ENCODE measurements at regions not wholly inside any gene's neighbourhood (a gene's known extent, or its start where the extent isn't known, plus 50 kb on each side); places are given as distances from the start of the nearest gene placed in this dataset.
A peak's percentile ranks its signal among the peaks of the same experiment; 100 is the strongest.
"Not testable (repeated sequence)": the region's sequence is repeated elsewhere in the genome, so short reads cannot be mapped to it uniquely, and the experiment has no call there.

- no peak overlapping the region for H3K27ac ChIP-seq
- no peaks in the 10 kb centered on the region for H3K4me1 ChIP-seq
- H3K27me3 ChIP-seq: no peaks in the 10 kb centered on the region
- DNase-seq (no peak), ATAC-seq (no peak)
- intact Hi-C loops (cut with DNase I): no loop called here
- H3K9me3 ChIP-seq: no peaks in the 10 kb centered on the region
- H3K4me3 ChIP-seq: no peak overlapping the region
- no peaks in the 10 kb centered on the region for H3K36me3 ChIP-seq
- TF ChIP-seq CTCF (IDR thresholded peaks at IDR 0.05): no peak
Measured at GRCh38 chr18:66874375-66874774, 270.5 kb upstream of the CDH19 start.

GRCh38 chr18:66873899-66874298, 270.0 kb upstream of the CDH19 start:
- Histone ChIP-seq H3K9me3 (no peaks in the 10 kb centered on the region), H3K27me3 (no peaks in the 10 kb centered on the region), H3K4me3 (no peak overlapping the region), H3K4me1 (no peaks in the 10 kb centered on the region), H3K36me3 (no peaks in the 10 kb centered on the region), H3K27ac (no peak overlapping the region)
- intact Hi-C loops (cut with DNase I): no loop called here
- 86 to 92% methylated on average over 4 of the region's 4 CpGs for WGBS, 2 donors
- ATAC-seq (no peak), DNase-seq (no peak)
- TF ChIP-seq CTCF (IDR thresholded peaks at IDR 0.05): no peak

GRCh38 chr18:66872277-66872676, 268.4 kb upstream of the CDH19 start:
- Histone ChIP-seq H3K36me3 (no peaks in the 10 kb centered on the region), H3K27me3 (no peaks in the 10 kb centered on the region), H3K27ac (no peak overlapping the region), H3K9me3 (no peaks in the 10 kb centered on the region), H3K4me3 (no peak overlapping the region), H3K4me1 (no peaks in the 10 kb centered on the region)
- ATAC-seq (no peak), DNase-seq (no peak)
- WGBS, 2 donors: 24 to 33% methylated on average over 1 of the region's 1 CpG
- intact Hi-C loops (cut with DNase I): no loop called here
- peak in 6 of 9 donors; percentile 10 to 41 (median 25) for TF ChIP-seq CTCF (IDR thresholded peaks at IDR 0.05)

- Histone ChIP-seq H3K36me3 (no peaks in the 10 kb centered on the region), H3K27ac (no peak overlapping the region), H3K4me1 (no peaks in the 10 kb centered on the region), H3K4me3 (no peak overlapping the region), H3K27me3 (no peaks in the 10 kb centered on the region), H3K9me3 (no peaks in the 10 kb centered on the region)
- 77 to 82% methylated on average over 4 of the region's 4 CpGs for WGBS, 2 donors
- no peak for TF ChIP-seq CTCF (IDR thresholded peaks at IDR 0.05)
- intact Hi-C loops (cut with DNase I): no loop called here
- ATAC-seq (no peak), DNase-seq (no peak)
Measured at GRCh38 chr18:66867653-66868052, 263.8 kb upstream of the CDH19 start.

- intact Hi-C loops (cut with DNase I); H3K36me3 ChIP-seq; ATAC-seq; H3K27me3 ChIP-seq; H3K27ac ChIP-seq; DNase-seq; H3K4me1 ChIP-seq; H3K9me3 ChIP-seq; H3K4me3 ChIP-seq: not testable (repeated sequence)
- 93 to 94% methylated on average over 31 to 43 of the region's 43 CpGs for WGBS, 2 donors
Measured at GRCh38 chr18:66866427-66866940, 262.6 kb upstream of the CDH19 start.

Data from heart right ventricle (tissue), 16 donors.